ENCODE measurements at regions not wholly inside any gene's neighbourhood (a gene's known extent, or its start where the extent isn't known, plus 50 kb on each side); places are given as distances from the start of the nearest gene placed in this dataset.

DNA sequence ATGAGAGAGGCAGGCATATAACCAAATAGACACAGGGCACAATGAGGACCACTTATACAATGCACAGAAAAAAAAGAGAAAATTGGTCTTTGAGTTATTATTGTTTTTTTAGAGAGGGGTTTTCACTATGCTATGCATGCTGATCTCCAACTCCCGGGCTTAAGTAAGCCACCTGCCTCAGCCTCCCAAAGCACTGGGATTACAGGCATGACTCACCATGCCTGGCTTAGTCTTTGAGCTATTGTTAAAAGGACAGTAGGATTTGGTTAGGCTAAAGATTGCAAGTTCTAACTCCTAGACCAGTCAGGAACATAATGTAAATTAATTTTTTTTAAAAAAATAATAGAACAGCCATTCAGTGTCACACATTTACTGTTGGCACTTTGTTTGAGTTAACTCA, 340.1 kb downstream of the GPAT3 start:
- Histone ChIP-seq H4K20me1 (replicated peaks; ENCODE audit: insufficient read depth) (no peaks in the 10 kb centered on the region), H3K36me3 (ENCODE audit: insufficient read depth) (no peaks in the 10 kb centered on the region), H3K4me1 (ENCODE audit: insufficient read depth) (no peaks in the 10 kb centered on the region), H3K9me2 (ENCODE audit: insufficient read depth) (peaks cover 1% of the 10 kb centered on the region; the same call in 1 of the 2 replicates), H3K27me3 (ENCODE audit: insufficient read depth) (no peaks in the 10 kb centered on the region), H3K4me2 (no peak overlapping the region), H3K4me3 (no peak overlapping the region), H3K79me2 (replicated peaks; ENCODE audit: insufficient read depth) (no peaks in the 10 kb centered on the region), H3K27ac (ENCODE audit: low read depth) (no peak overlapping the region), H2AFZ (no peak overlapping the region), H3F3A (replicated peaks; ENCODE audit: low read depth) (no peaks in the 10 kb centered on the region)
- no peaks in the 10 kb centered on the region for H3K36me3 Mint-ChIP-seq (ENCODE audit: low read depth)
- H3K9me3 Mint-ChIP-seq: no peaks in the 10 kb centered on the region
- TF ChIP-seq EZH2phosphoT487 (IDR thresholded peaks at IDR 0.05; ENCODE audit: unreplicated experiment) (no peak), NANOG (IDR thresholded peaks at IDR 0.05; ENCODE audit: borderline replicate concordance) (no peak), EZH2 (IDR thresholded peaks at IDR 0.05; ENCODE audit: low read depth, unreplicated experiment) (no peak), ZNF114 (CRISPR knock-in tag; IDR thresholded peaks at IDR 0.05) (no peak), STAT1 (IDR thresholded peaks at IDR 0.05; ENCODE audit: unreplicated experiment) (no peak), ZNF331 (CRISPR knock-in tag; IDR thresholded peaks at IDR 0.05; ENCODE audit: low read depth) (no peak), JUNB (IDR thresholded peaks at IDR 0.05; ENCODE audit: unreplicated experiment) (no peak), POLR2AphosphoS5 (IDR thresholded peaks at IDR 0.05; ENCODE audit: low read depth) (no peak), CREB1 (CRISPR knock-in tag; IDR thresholded peaks at IDR 0.05; ENCODE audit: low read depth) (no peak)
- TF ChIP-seq, protein P1, sequence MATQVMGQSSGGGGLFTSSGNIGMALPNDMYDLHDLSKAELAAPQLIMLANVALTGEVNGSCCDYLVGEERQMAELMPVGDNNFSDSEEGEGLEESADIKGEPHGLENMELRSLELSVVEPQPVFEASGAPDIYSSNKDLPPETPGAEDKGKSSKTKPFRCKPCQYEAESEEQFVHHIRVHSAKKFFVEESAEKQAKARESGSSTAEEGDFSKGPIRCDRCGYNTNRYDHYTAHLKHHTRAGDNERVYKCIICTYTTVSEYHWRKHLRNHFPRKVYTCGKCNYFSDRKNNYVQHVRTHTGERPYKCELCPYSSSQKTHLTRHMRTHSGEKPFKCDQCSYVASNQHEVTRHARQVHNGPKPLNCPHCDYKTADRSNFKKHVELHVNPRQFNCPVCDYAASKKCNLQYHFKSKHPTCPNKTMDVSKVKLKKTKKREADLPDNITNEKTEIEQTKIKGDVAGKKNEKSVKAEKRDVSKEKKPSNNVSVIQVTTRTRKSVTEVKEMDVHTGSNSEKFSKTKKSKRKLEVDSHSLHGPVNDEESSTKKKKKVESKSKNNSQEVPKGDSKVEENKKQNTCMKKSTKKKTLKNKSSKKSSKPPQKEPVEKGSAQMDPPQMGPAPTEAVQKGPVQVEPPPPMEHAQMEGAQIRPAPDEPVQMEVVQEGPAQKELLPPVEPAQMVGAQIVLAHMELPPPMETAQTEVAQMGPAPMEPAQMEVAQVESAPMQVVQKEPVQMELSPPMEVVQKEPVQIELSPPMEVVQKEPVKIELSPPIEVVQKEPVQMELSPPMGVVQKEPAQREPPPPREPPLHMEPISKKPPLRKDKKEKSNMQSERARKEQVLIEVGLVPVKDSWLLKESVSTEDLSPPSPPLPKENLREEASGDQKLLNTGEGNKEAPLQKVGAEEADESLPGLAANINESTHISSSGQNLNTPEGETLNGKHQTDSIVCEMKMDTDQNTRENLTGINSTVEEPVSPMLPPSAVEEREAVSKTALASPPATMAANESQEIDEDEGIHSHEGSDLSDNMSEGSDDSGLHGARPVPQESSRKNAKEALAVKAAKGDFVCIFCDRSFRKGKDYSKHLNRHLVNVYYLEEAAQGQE (IDR thresholded peaks at IDR 0.05; ENCODE audit: unreplicated experiment): no peak
- TF ChIP-seq, protein P2, sequence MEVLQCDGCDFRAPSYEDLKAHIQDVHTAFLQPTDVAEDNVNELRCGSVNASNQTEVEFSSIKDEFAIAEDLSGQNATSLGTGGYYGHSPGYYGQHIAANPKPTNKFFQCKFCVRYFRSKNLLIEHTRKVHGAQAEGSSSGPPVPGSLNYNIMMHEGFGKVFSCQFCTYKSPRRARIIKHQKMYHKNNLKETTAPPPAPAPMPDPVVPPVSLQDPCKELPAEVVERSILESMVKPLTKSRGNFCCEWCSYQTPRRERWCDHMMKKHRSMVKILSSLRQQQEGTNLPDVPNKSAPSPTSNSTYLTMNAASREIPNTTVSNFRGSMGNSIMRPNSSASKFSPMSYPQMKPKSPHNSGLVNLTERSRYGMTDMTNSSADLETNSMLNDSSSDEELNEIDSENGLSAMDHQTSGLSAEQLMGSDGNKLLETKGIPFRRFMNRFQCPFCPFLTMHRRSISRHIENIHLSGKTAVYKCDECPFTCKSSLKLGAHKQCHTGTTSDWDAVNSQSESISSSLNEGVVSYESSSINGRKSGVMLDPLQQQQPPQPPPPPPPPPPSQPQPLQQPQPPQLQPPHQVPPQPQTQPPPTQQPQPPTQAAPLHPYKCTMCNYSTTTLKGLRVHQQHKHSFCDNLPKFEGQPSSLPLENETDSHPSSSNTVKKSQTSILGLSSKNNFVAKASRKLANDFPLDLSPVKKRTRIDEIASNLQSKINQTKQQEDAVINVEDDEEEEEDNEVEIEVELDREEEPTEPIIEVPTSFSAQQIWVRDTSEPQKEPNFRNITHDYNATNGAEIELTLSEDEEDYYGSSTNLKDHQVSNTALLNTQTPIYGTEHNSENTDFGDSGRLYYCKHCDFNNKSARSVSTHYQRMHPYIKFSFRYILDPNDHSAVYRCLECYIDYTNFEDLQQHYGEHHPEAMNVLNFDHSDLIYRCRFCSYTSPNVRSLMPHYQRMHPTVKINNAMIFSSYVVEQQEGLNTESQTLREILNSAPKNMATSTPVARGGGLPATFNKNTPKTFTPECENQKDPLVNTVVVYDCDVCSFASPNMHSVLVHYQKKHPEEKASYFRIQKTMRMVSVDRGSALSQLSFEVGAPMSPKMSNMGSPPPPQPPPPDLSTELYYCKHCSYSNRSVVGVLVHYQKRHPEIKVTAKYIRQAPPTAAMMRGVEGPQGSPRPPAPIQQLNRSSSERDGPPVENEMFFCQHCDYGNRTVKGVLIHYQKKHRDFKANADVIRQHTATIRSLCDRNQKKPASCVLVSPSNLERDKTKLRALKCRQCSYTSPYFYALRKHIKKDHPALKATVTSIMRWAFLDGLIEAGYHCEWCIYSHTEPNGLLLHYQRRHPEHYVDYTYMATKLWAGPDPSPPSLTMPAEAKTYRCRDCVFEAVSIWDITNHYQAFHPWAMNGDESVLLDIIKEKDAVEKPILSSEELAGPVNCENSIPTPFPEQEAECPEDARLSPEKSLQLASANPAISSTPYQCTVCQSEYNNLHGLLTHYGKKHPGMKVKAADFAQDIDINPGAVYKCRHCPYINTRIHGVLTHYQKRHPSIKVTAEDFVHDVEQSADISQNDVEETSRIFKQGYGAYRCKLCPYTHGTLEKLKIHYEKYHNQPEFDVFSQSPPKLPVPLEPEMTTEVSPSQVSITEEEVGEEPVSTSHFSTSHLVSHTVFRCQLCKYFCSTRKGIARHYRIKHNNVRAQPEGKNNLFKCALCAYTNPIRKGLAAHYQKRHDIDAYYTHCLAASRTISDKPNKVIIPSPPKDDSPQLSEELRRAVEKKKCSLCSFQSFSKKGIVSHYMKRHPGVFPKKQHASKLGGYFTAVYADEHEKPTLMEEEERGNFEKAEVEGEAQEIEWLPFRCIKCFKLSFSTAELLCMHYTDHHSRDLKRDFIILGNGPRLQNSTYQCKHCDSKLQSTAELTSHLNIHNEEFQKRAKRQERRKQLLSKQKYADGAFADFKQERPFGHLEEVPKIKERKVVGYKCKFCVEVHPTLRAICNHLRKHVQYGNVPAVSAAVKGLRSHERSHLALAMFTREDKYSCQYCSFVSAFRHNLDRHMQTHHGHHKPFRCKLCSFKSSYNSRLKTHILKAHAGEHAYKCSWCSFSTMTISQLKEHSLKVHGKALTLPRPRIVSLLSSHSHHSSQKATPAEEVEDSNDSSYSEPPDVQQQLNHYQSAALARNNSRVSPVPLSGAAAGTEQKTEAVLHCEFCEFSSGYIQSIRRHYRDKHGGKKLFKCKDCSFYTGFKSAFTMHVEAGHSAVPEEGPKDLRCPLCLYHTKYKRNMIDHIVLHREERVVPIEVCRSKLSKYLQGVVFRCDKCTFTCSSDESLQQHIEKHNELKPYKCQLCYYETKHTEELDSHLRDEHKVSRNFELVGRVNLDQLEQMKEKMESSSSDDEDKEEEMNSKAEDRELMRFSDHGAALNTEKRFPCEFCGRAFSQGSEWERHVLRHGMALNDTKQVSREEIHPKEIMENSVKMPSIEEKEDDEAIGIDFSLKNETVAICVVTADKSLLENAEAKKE (CRISPR knock-in tag; IDR thresholded peaks at IDR 0.05): no peak
- TF ChIP-seq, protein P3, sequence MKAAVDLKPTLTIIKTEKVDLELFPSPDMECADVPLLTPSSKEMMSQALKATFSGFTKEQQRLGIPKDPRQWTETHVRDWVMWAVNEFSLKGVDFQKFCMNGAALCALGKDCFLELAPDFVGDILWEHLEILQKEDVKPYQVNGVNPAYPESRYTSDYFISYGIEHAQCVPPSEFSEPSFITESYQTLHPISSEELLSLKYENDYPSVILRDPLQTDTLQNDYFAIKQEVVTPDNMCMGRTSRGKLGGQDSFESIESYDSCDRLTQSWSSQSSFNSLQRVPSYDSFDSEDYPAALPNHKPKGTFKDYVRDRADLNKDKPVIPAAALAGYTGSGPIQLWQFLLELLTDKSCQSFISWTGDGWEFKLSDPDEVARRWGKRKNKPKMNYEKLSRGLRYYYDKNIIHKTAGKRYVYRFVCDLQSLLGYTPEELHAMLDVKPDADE (IDR thresholded peaks at IDR 0.05): no peak
- TF ChIP-seq, protein P4, sequence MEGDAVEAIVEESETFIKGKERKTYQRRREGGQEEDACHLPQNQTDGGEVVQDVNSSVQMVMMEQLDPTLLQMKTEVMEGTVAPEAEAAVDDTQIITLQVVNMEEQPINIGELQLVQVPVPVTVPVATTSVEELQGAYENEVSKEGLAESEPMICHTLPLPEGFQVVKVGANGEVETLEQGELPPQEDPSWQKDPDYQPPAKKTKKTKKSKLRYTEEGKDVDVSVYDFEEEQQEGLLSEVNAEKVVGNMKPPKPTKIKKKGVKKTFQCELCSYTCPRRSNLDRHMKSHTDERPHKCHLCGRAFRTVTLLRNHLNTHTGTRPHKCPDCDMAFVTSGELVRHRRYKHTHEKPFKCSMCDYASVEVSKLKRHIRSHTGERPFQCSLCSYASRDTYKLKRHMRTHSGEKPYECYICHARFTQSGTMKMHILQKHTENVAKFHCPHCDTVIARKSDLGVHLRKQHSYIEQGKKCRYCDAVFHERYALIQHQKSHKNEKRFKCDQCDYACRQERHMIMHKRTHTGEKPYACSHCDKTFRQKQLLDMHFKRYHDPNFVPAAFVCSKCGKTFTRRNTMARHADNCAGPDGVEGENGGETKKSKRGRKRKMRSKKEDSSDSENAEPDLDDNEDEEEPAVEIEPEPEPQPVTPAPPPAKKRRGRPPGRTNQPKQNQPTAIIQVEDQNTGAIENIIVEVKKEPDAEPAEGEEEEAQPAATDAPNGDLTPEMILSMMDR (conservative IDR thresholded peaks at IDR 0.05; ENCODE audit: low read depth in 2 of 2): no peak
- H3K27me3 Mint-ChIP-seq (ENCODE audit: insufficient read depth, low read depth, poor library complexity): no peaks in the 10 kb centered on the region
- no peak overlapping the region for H3K4me3 Mint-ChIP-seq
- H3K4me1 Mint-ChIP-seq: no peaks in the 10 kb centered on the region
- DNase-seq (ENCODE audit: low spot score) (no peak), ATAC-seq (no peak; the same call in 2 of the 3 replicates)
- H3K27ac Mint-ChIP-seq: no peak overlapping the region

Data from GM23338 (cell line).